ENCODE measurements at regions not wholly inside any gene's neighbourhood (a gene's known extent, or its start where the extent isn't known, plus 50 kb on each side); places are given as distances from the start of the nearest gene placed in this dataset.

- H3K27me3 ChIP-seq, result no peaks in the 10 kb centered on the region
- TF ChIP-seq POLR2A (IDR thresholded peaks at IDR 0.05), result no peak
- TF ChIP-seq POLR2AphosphoS5 (IDR thresholded peaks at IDR 0.05), result no peak
- no peak for TF ChIP-seq CTCF (IDR thresholded peaks at IDR 0.05)
- TF ChIP-seq EP300 (IDR thresholded peaks at IDR 0.05; ENCODE audit: low read depth), result no peak
- no peak overlapping the region for H3K27ac ChIP-seq
- no peaks in the 10 kb centered on the region for H3K9me3 ChIP-seq
- H3K4me3 ChIP-seq, result no peak overlapping the region
- peaks cover 0 to 4% (median 0%) of the 10 kb centered on the region in 4 donors for H3K4me1 ChIP-seq
- H3K36me3 ChIP-seq, result no peaks in the 10 kb centered on the region
- in situ Hi-C loops (cut with MboI; ENCODE audit: low pct_ligation_motif_present in 1 of 4, low pct_unique_long_range_greater_than_20kb in 1 of 4, low sequenced_read_pairs in 3 of 4), result no loop called here
- intact Hi-C loops (cut with DNase I; ENCODE audit: low total_unique reads), result no loop called here
- DNase-seq, result no peak
Measured at GRCh38 chr7:17623546-17624185, 316.6 kb downstream of the SNX13 start.

- in situ Hi-C loops (cut with MboI; ENCODE audit: low pct_ligation_motif_present in 1 of 4, low pct_unique_long_range_greater_than_20kb in 1 of 4, low sequenced_read_pairs in 3 of 4) (no loop called here), intact Hi-C loops (cut with DNase I; ENCODE audit: low total_unique reads) (no loop called here)
- TF ChIP-seq POLR2A (IDR thresholded peaks at IDR 0.05) (no peak), EP300 (IDR thresholded peaks at IDR 0.05; ENCODE audit: low read depth) (no peak), POLR2AphosphoS5 (IDR thresholded peaks at IDR 0.05) (no peak), CTCF (IDR thresholded peaks at IDR 0.05) (no peak)
- no peaks in the 10 kb centered on the region for H3K27me3 ChIP-seq
- no peak for DNase-seq
- H3K4me3 ChIP-seq, result no peak overlapping the region
- no peaks in the 10 kb centered on the region for H3K9me3 ChIP-seq
- no peak overlapping the region for H3K27ac ChIP-seq
- H3K36me3 ChIP-seq, result no peaks in the 10 kb centered on the region
- no peaks in the 10 kb centered on the region for H3K4me1 ChIP-seq
Measured at GRCh38 chr7:17624379-17624778, 315.9 kb downstream of the SNX13 start.

- in situ Hi-C loops (cut with MboI; ENCODE audit: low pct_ligation_motif_present in 1 of 4, low pct_unique_long_range_greater_than_20kb in 1 of 4, low sequenced_read_pairs in 3 of 4), result loop anchor here in 2 of 4 donors (25.0 kb wide), 2 partner anchors 313 to 638 kb away; no protein-coding TSS in a partner anchor
- no peaks in the 10 kb centered on the region for H3K4me1 ChIP-seq
- H3K9me3 ChIP-seq, result no peaks in the 10 kb centered on the region
- WGBS, 2 donors (ENCODE audit: low coverage in 1 of 2), result 68 to 76% methylated on average over 3 of the region's 3 CpGs
- no peaks in the 10 kb centered on the region for H3K27me3 ChIP-seq
- TF ChIP-seq EP300 (IDR thresholded peaks at IDR 0.05; ENCODE audit: low read depth) (no peak), POLR2AphosphoS5 (IDR thresholded peaks at IDR 0.05) (no peak)
- H3K4me3 ChIP-seq, result no peak overlapping the region
- no peaks in the 10 kb centered on the region for H3K36me3 ChIP-seq
- intact Hi-C loops (cut with DNase I; ENCODE audit: low total_unique reads), result no loop called here
- DNase-seq, result no peak
- H3K27ac ChIP-seq, result no peak overlapping the region
Measured at GRCh38 chr7:17625043-17625442, 315.3 kb downstream of the SNX13 start.

- DNase-seq, result no peak
- Histone ChIP-seq H3K4me1 (no peaks in the 10 kb centered on the region), H3K27ac (no peak overlapping the region), H3K36me3 (no peaks in the 10 kb centered on the region), H3K4me3 (no peak overlapping the region), H3K9me3 (no peaks in the 10 kb centered on the region), H3K27me3 (no peaks in the 10 kb centered on the region)
- in situ Hi-C loops (cut with MboI; ENCODE audit: low pct_ligation_motif_present in 1 of 4, low pct_unique_long_range_greater_than_20kb in 1 of 4, low sequenced_read_pairs in 3 of 4) (loop anchor here in 2 of 4 donors (25.0 kb wide), 2 partner anchors 314 to 639 kb away; no protein-coding TSS in a partner anchor), intact Hi-C loops (cut with DNase I; ENCODE audit: low total_unique reads) (no loop called here)
- TF ChIP-seq POLR2AphosphoS5 (IDR thresholded peaks at IDR 0.05), result no peak
- TF ChIP-seq CTCF (IDR thresholded peaks at IDR 0.05), result no peak
Measured at GRCh38 chr7:17626235-17626634, 314.1 kb downstream of the SNX13 start.

DNA sequence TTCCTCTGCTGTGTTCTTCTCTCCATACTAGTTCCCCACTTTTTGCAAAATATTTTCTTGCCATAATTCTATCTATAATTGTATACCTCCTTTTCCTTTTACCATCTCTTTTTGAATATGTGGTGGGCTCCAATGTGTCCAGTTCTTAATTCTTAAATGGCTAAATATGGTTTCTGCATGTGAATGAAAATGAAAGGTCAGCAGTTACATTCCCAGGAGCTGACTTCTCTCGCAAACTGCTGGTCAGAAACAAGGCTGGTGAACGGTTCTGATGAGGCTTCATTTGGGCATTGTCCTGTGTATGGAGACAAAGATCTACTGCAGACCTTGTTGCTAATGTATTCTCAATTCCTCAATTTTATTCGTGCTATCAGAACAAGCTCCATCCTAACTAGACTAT lies 309.2 kb downstream of the SNX13 start:
- H3K27me3 ChIP-seq, result no peaks in the 10 kb centered on the region
- TF ChIP-seq CTCF (IDR thresholded peaks at IDR 0.05), result no peak
- no peak for TF ChIP-seq POLR2AphosphoS5 (IDR thresholded peaks at IDR 0.05)
- TF ChIP-seq EP300 (IDR thresholded peaks at IDR 0.05; ENCODE audit: low read depth), result no peak
- TF ChIP-seq POLR2A (IDR thresholded peaks at IDR 0.05), result no peak
- DNase-seq, result no peak
- H3K36me3 ChIP-seq, result no peaks in the 10 kb centered on the region
- no peaks in the 10 kb centered on the region for H3K9me3 ChIP-seq
- intact Hi-C loops (cut with DNase I; ENCODE audit: low total_unique reads) (no loop called here), in situ Hi-C loops (cut with MboI; ENCODE audit: low pct_ligation_motif_present in 1 of 4, low pct_unique_long_range_greater_than_20kb in 1 of 4, low sequenced_read_pairs in 3 of 4) (loop anchor here in 2 of 4 donors (25.0 kb wide), 2 partner anchors 319 to 644 kb away; no protein-coding TSS in a partner anchor)
- H3K4me1 ChIP-seq, result no peaks in the 10 kb centered on the region
- H3K27ac ChIP-seq, result no peak overlapping the region
- H3K4me3 ChIP-seq, result no peak overlapping the region
- WGBS, 2 donors (ENCODE audit: low coverage in 1 of 2), result 85 to 86% methylated on average over 1 to 3 of the region's 3 CpGs
